Upper lobe of left lung (tissue), 6 donors: ENCODE measurements at regions not wholly inside any gene's neighbourhood (a gene's known extent, or its start where the extent isn't known, plus 50 kb on each side); places are given as distances from the start of the nearest gene placed in this dataset.

Experiments used
- ATAC-seq, 2 donors: fragments of 200-7000 bp; cut with Tn5 transposase; one replicate each; pipeline ENCODE4 v1.9.1; 2022; ENCODE audit warnings: mild to moderate bottlenecking in 2 of 2, moderate library complexity in 2 of 2; ENCODE audit not compliant: low FRiP score in 2 of 2
- DNase-seq, 2 donors: peaks; one replicate each; pipeline ENCODE4 v3.0.0-alpha.2; 2019 to 2020
- H3K27ac ChIP-seq, 4 donors: fragments of 200-600 bp; sonication (generic); one replicate each; pipeline ENCODE4 v1.5.1; 2016 to 2019
- H3K27me3 ChIP-seq, 4 donors: fragments of 200-600 bp; sonication (generic); one replicate each; pipeline ENCODE4 v1.5.1; 2017 to 2019
- H3K36me3 ChIP-seq, 4 donors: fragments of 200-600 bp; sonication (generic); one replicate each; pipeline ENCODE4 v1.5.1; 2016 to 2019
- H3K4me1 ChIP-seq, 4 donors: fragments of 200-600 bp; sonication (generic); one replicate each; pipeline ENCODE4 v1.5.1; 2018 to 2019
- H3K4me3 ChIP-seq, 4 donors: fragments of 200-600 bp; sonication (generic); one replicate each; pipeline ENCODE4 v1.5.1; 2017 to 2019; ENCODE audit warnings: mild to moderate bottlenecking in 2 of 4, moderate library complexity in 1 of 4
- H3K9me3 ChIP-seq, 4 donors: fragments of 200-600 bp; sonication (generic); one replicate each; pipeline ENCODE4 v1.5.1; 2018 to 2019
- CTCF ChIP-seq, 6 experiments: fragments of 450-650 bp in 4 of 6; fragments of 200-600 bp in 2 of 6; sonication (generic) in 2 of 6; IDR thresholded peaks; one replicate each; pipeline ENCODE4 v1.5.1; 2016 to 2019; ENCODE audit warnings: antibody characterized with exemption in 6 of 6
- EP300 ChIP-seq, 4 donors: sonication (generic); formaldehyde crosslinking; IDR thresholded peaks; one replicate each; pipeline ENCODE4 v1.5.1; 2017; ENCODE audit warnings: antibody characterized with exemption in 4 of 4, control low read depth in 2 of 4
- POLR2A ChIP-seq, 4 donors: fragments of 450-650 bp; IDR thresholded peaks; one replicate each; pipeline ENCODE4 v1.5.1; 2016 to 2017; ENCODE audit warnings: antibody characterized with exemption in 4 of 4, mild to moderate bottlenecking in 2 of 4
- POLR2AphosphoS5 ChIP-seq, 2 donors: sonication (generic); formaldehyde crosslinking; IDR thresholded peaks; one replicate each; pipeline ENCODE4 v1.5.1; 2017; ENCODE audit warnings: antibody characterized with exemption in 2 of 2
- WGBS, 2 donors: methylation state at CpG; one replicate each; pipeline ENCODE4 v1.1.5; 2017 to 2018; 5-methylcytosine and 5-hydroxymethylcytosine counted together
- donor health status: DM: no; HTN: no; CAD: no; lungs with moderate emphysema.
- donor health status: DM: no; HTN: yes; CAD: no; lungs with severe emphysema.

GRCh38 chr5:39896104-39896503 lies 471.3 kb upstream of the DAB2 start:
- ATAC-seq = no peak
- no peak overlapping the region for H3K4me3 ChIP-seq
- H3K36me3 ChIP-seq = no peaks in the 10 kb centered on the region
- no peak for TF ChIP-seq POLR2A (IDR thresholded peaks at IDR 0.05)
- no peak for DNase-seq
- no peaks in the 10 kb centered on the region for H3K27me3 ChIP-seq
- H3K27ac ChIP-seq = no peak overlapping the region
- no peaks in the 10 kb centered on the region for H3K9me3 ChIP-seq
- H3K4me1 ChIP-seq = no peaks in the 10 kb centered on the region
- 71 to 75% methylated on average over 3 of the region's 3 CpGs for WGBS, 2 donors

- H3K9me3 ChIP-seq = no peaks in the 10 kb centered on the region
- H3K4me3 ChIP-seq = no peak overlapping the region
- no peaks in the 10 kb centered on the region for H3K27me3 ChIP-seq
- no peak for TF ChIP-seq POLR2AphosphoS5 (IDR thresholded peaks at IDR 0.05)
- no peak for TF ChIP-seq EP300 (IDR thresholded peaks at IDR 0.05)
- TF ChIP-seq CTCF (IDR thresholded peaks at IDR 0.05) = no peak
- no peak for TF ChIP-seq POLR2A (IDR thresholded peaks at IDR 0.05)
- no peaks in the 10 kb centered on the region for H3K4me1 ChIP-seq
- H3K36me3 ChIP-seq = no peaks in the 10 kb centered on the region
- 45 to 60% methylated on average over 1 of the region's 1 CpG for WGBS, 2 donors
- ATAC-seq (no peak), DNase-seq (no peak)
- H3K27ac ChIP-seq = no peak overlapping the region
Observed at GRCh38 chr5:39892708-39893107, 467.9 kb upstream of the DAB2 start.

GRCh38 chr5:39891376-39891775 lies 466.6 kb upstream of the DAB2 start:
- Histone ChIP-seq H3K36me3 (no peaks in the 10 kb centered on the region), H3K4me1 (no peaks in the 10 kb centered on the region), H3K4me3 (no peak overlapping the region), H3K27ac (no peak overlapping the region), H3K9me3 (no peaks in the 10 kb centered on the region), H3K27me3 (no peaks in the 10 kb centered on the region)
- no peak for TF ChIP-seq EP300 (IDR thresholded peaks at IDR 0.05)
- no peak for TF ChIP-seq POLR2A (IDR thresholded peaks at IDR 0.05)
- no peak for TF ChIP-seq CTCF (IDR thresholded peaks at IDR 0.05)
- no peak for TF ChIP-seq POLR2AphosphoS5 (IDR thresholded peaks at IDR 0.05)
- 77 to 78% methylated on average over 2 of the region's 2 CpGs for WGBS, 2 donors
- no peak for DNase-seq
- ATAC-seq = peak in 1 of 2 donors; percentile 36

- no peaks in the 10 kb centered on the region for H3K4me1 ChIP-seq
- H3K4me3 ChIP-seq = no peak overlapping the region
- no peaks in the 10 kb centered on the region for H3K9me3 ChIP-seq
- TF ChIP-seq CTCF (IDR thresholded peaks at IDR 0.05) (no peak), EP300 (IDR thresholded peaks at IDR 0.05) (no peak), POLR2A (IDR thresholded peaks at IDR 0.05) (no peak), POLR2AphosphoS5 (IDR thresholded peaks at IDR 0.05) (no peak)
- no peaks in the 10 kb centered on the region for H3K36me3 ChIP-seq
- no peak for DNase-seq
- H3K27ac ChIP-seq = no peak overlapping the region
- no peaks in the 10 kb centered on the region for H3K27me3 ChIP-seq
- no peak for ATAC-seq
Observed at GRCh38 chr5:39880985-39881384, 456.2 kb upstream of the DAB2 start.

- ATAC-seq (no peak), DNase-seq (no peak)
Observed at GRCh38 chr5:39877479-39877878, 452.7 kb upstream of the DAB2 start.

GRCh38 chr5:39876146-39876545 lies 451.4 kb upstream of the DAB2 start:
- 66 to 74% methylated on average over 1 of the region's 1 CpG for WGBS, 2 donors
- TF ChIP-seq POLR2A (IDR thresholded peaks at IDR 0.05) (no peak), CTCF (IDR thresholded peaks at IDR 0.05) (no peak), POLR2AphosphoS5 (IDR thresholded peaks at IDR 0.05) (no peak), EP300 (IDR thresholded peaks at IDR 0.05) (no peak)
- no peaks in the 10 kb centered on the region for H3K4me1 ChIP-seq
- H3K4me3 ChIP-seq = no peak overlapping the region
- ATAC-seq (no peak), DNase-seq (no peak)
- H3K27me3 ChIP-seq = no peaks in the 10 kb centered on the region
- H3K27ac ChIP-seq = no peak overlapping the region
- no peaks in the 10 kb centered on the region for H3K36me3 ChIP-seq
- H3K9me3 ChIP-seq = no peaks in the 10 kb centered on the region

More at GRCh38 chr5:39877479-39877878, 452.7 kb upstream of the DAB2 start:
- H3K9me3 ChIP-seq = no peaks in the 10 kb centered on the region
- no peak overlapping the region for H3K27ac ChIP-seq
- WGBS, 2 donors = 95 to 98% methylated on average over 3 of the region's 3 CpGs
- TF ChIP-seq EP300 (IDR thresholded peaks at IDR 0.05) = no peak
- H3K36me3 ChIP-seq = no peaks in the 10 kb centered on the region
- no peaks in the 10 kb centered on the region for H3K4me1 ChIP-seq
- H3K4me3 ChIP-seq = no peak overlapping the region
- H3K27me3 ChIP-seq = no peaks in the 10 kb centered on the region
